IPS-18a (cell line): ENCODE measurements at regions not wholly inside any gene's neighbourhood (a gene's known extent, or its start where the extent isn't known, plus 50 kb on each side); places are given as distances from the start of the nearest gene placed in this dataset.

Experiments used
- H3K27ac ChIP-seq: one replicate; pipeline ENCODE4 v1.5.1; 2013; ENCODE audit warnings: low read length
- H3K27me3 ChIP-seq: one replicate; pipeline ENCODE4 v1.6.1; 2013; ENCODE audit warnings: mild to moderate bottlenecking, low read length; ENCODE audit not compliant: control insufficient read depth, insufficient read depth
- H3K36me3 ChIP-seq: one replicate; pipeline ENCODE4 v1.6.1; 2013; ENCODE audit warnings: low read depth, low read length; ENCODE audit not compliant: control insufficient read depth
- H3K4me1 ChIP-seq: one replicate; pipeline ENCODE4 v1.6.1; 2013; ENCODE audit warnings: low read depth, low read length; ENCODE audit not compliant: control insufficient read depth
- H3K4me3 ChIP-seq: one replicate; pipeline ENCODE4 v1.5.1; 2013; ENCODE audit warnings: low read length
- H3K9ac ChIP-seq: one replicate; pipeline ENCODE4 v1.6.1; 2013; ENCODE audit warnings: mild to moderate bottlenecking, low read length, moderate library complexity
- H3K9me3 ChIP-seq: one replicate; pipeline ENCODE4 v1.6.1; 2013; ENCODE audit warnings: low read depth, low read length; ENCODE audit not compliant: control insufficient read depth

DNA sequence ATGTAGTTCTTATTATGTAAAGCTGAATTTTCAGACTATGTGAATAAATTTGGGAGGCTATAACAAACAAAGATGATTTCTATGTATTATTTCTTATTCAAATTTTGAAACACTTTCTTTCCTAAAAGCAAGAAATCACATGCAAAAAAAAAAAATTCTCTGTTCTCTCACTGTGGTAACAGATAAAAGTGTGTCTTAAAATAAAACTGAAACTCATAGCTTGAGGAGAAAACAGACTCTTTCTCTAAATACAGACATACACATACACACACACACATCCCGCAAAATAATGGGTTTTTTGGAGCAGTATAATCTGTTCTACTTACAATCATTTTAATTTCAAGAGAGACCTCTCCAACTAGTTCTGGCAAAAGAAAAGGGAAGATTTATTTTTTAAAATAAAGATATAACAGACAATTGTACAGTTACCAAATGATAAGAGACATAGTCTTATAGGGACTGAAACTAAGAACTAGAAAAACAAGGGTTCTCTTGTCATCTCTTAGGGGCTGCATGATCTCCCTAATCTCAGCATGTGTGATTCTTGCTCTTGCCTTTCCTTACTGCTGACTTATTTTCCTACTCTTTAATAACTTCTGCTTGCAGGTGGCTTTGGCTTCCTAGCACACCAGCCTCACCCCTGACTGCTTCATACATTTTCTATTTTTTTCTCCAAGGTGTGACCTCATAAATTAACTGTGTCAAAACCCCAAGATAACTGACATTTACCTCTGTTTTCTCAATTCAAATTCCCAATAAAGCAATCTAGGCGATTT is 483.5 kb upstream of the POT1 start:
- Histone ChIP-seq H3K27me3 (no peaks in the 10 kb centered on the region), H3K9ac (no peak overlapping the region), H3K27ac (no peak overlapping the region), H3K4me1 (no peaks in the 10 kb centered on the region), H3K36me3 (no peaks in the 10 kb centered on the region), H3K9me3 (no peaks in the 10 kb centered on the region), H3K4me3 (no peak overlapping the region)

DNA sequence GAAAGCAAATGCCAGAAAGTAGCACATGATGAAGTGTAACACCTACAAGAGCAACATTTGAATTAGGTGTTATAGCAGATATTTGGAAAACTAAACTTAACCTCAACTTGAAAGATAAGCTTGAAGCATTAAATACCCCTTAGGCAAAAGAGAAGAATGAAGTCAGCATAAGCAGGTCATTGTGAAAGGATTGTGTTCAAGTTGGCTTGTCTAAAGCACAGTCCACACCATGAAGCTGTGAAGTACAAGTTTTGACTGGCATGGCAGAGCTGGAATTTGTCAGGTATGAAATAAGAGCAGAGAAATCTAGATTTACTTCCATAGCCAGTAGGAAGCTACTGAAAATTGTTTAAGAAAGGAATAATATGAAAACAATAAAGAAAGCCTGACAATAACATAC is 480.3 kb upstream of the POT1 start:
- H3K27ac ChIP-seq = no peak overlapping the region

DNA sequence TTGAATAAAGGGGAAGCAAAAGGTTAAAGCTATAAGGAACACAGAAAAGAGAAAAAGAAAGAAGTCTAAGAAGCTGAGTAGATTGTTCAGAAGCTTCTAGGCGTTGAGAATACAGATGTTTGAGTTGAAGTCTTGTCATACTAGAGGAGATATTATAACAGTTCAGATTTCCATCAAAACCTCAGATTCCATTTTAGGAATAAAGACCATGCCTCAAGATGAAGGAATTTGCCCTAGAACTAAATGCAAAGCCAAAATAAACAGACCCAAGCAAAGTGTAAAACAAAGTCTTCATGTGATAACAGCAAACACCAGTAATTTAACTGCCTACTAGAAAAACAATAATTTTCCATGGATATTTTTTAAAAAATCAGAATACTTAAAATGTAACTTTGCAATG is 476.5 kb upstream of the POT1 start:
- Histone ChIP-seq H3K9ac (no peak overlapping the region), H3K27ac (no peak overlapping the region), H3K9me3 (no peaks in the 10 kb centered on the region), H3K4me1 (no peaks in the 10 kb centered on the region), H3K27me3 (no peaks in the 10 kb centered on the region), H3K36me3 (no peaks in the 10 kb centered on the region), H3K4me3 (no peak overlapping the region)

More for the DNA sequence above, 480.3 kb upstream of the POT1 start:
- no peaks in the 10 kb centered on the region for H3K4me1 ChIP-seq
- H3K9me3 ChIP-seq = no peaks in the 10 kb centered on the region
- H3K4me3 ChIP-seq = no peak overlapping the region
- no peak overlapping the region for H3K9ac ChIP-seq
- no peaks in the 10 kb centered on the region for H3K27me3 ChIP-seq
- no peaks in the 10 kb centered on the region for H3K36me3 ChIP-seq

DNA sequence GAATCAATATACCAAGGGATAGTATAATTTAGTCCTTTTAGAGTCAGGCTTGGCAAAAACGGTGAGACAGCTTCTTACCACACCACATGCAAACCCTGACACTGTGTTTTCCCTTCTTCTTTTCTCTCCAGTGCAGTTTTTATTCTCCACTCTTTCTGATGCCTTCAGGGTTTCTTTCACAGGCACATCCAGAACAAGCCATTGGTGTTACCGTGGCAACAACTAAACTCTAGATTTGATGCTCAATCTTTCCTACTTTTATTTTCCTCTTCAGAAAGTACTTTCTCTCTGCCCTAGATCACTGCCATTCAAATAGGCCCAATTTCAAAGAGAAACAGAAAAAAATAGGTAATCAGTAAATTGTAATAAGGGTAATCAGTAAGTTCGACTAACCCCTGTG is 469.8 kb upstream of the POT1 start:
- Histone ChIP-seq H3K27me3 (no peaks in the 10 kb centered on the region), H3K9me3 (no peaks in the 10 kb centered on the region), H3K4me1 (no peaks in the 10 kb centered on the region), H3K36me3 (no peaks in the 10 kb centered on the region), H3K9ac (no peak overlapping the region), H3K27ac (no peak overlapping the region), H3K4me3 (no peak overlapping the region)

DNA sequence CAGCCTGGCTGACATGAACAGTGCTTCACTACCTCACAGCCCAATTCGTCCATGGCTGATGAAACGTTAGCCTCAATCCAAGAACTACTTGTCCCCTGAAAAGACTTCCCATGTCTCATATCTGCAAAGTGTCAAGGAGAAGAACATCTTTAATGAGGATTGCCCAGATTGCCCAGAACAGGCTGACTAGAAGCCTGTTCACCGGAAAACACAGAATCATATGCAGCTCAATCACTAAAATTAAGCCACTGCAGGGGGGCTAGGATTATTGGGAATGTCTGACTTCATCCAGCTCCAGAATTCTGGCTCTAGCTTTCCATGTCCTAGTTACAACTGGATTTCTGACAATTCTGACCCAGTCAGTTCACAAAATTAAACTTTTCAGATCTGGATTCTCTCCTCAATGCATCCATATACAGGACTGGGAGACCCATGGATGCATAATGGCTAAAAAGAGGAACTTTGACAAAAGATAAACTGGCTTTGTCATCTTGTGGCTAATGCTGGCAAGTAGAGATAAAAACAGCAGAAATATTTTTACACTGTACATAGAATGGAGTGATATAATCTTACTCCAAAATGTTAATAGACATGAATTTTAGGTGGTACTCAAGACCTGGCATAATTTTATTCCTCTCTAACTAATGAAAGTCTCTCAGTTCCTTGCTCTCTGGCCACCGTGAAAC is 467.0 kb upstream of the POT1 start:
- H3K9ac ChIP-seq = no peak overlapping the region
- no peaks in the 10 kb centered on the region for H3K27me3 ChIP-seq
- no peak overlapping the region for H3K27ac ChIP-seq
- no peaks in the 10 kb centered on the region for H3K36me3 ChIP-seq
- H3K9me3 ChIP-seq = no peaks in the 10 kb centered on the region
- no peaks in the 10 kb centered on the region for H3K4me1 ChIP-seq
- no peak overlapping the region for H3K4me3 ChIP-seq

DNA sequence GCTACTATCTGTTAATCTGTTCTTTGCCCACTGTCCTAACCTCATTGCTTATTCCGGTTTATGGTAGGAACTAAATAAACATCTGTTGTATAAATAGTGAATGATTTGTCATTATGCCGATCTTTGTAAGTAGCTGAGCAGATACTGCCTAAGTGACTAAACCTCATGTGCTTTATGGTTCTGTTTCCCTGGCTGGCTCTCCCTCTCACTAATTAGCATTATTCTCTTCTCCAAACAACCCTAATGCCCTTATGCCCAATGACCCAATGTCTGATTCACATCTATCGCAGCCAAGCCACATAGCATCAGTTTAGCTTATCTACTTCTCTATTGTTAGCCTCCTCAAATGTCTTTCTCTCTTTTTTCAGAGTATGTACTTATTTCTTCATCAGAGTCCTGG is 462.3 kb upstream of the POT1 start:
- Histone ChIP-seq H3K36me3 (no peaks in the 10 kb centered on the region), H3K9me3 (no peaks in the 10 kb centered on the region), H3K4me1 (no peaks in the 10 kb centered on the region), H3K4me3 (no peak overlapping the region), H3K27ac (no peak overlapping the region), H3K27me3 (no peaks in the 10 kb centered on the region), H3K9ac (no peak overlapping the region)

DNA sequence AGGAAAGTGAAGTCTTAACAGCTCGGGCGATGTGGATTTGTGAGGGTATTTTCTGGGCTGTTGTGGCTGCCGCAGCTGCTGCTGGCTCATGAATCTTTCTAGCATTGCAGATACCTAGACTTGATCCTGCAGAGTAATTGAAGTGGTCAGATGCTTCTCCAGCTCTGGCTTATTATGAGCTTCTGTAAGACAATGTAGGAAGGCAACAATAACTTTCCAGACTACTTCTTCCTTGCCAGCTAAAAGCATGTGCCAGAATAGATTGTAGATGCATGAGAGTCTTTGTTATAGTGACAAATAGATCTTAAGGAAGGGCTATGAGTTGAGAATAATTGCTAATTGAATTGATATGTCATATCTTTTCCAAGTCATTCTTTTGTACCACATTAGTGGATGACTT is 461.4 kb upstream of the POT1 start:
- Histone ChIP-seq H3K9me3 (no peaks in the 10 kb centered on the region), H3K27ac (no peak overlapping the region), H3K27me3 (no peaks in the 10 kb centered on the region), H3K4me3 (no peak overlapping the region), H3K4me1 (no peaks in the 10 kb centered on the region), H3K9ac (no peak overlapping the region), H3K36me3 (no peaks in the 10 kb centered on the region)

DNA sequence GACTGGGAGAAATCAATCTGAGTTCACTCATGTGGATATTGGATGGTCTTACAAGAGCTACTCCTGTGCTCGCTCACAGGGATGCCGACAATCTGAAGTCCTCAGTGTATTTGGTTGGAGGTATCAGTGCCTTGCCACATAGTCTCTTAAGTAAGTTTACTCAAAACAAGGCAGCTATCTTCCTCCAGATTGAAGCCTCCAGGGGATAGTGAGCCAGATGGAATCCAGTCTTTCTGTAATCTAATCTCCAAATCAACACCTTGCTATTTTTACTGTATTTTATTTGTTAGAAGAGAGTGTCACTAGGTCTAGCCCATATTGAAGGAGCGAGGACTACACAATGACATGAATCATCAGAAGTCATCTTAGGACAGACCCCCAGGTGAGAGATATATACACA is 456.6 kb upstream of the POT1 start:
- no peaks in the 10 kb centered on the region for H3K4me1 ChIP-seq
- H3K36me3 ChIP-seq = no peaks in the 10 kb centered on the region
- no peak overlapping the region for H3K4me3 ChIP-seq
- H3K9me3 ChIP-seq = no peaks in the 10 kb centered on the region
- no peak overlapping the region for H3K9ac ChIP-seq
- H3K27ac ChIP-seq = no peak overlapping the region
- H3K27me3 ChIP-seq = no peaks in the 10 kb centered on the region

DNA sequence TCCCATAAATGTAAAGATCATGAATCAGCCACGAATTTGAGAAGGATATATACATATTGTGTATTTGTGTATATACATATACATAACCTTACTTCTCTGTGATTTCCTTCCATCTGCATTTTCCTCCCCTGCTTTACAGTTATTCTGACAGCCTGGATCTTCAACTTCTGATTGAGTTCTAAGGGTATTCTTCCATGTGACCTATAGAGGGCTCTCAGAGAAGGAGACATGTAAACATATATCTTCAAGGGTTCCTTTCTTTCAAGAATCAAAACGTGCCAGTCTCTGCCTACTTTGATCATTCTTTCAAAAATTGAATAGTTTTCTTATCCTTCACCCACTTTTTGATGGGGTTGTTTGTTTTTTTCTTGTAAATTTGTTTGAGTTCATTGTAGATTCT is 453.7 kb upstream of the POT1 start:
- Histone ChIP-seq H3K4me3 (no peak overlapping the region), H3K9ac (no peak overlapping the region), H3K36me3 (no peaks in the 10 kb centered on the region), H3K27ac (no peak overlapping the region), H3K9me3 (no peaks in the 10 kb centered on the region), H3K4me1 (no peaks in the 10 kb centered on the region), H3K27me3 (no peaks in the 10 kb centered on the region)

DNA sequence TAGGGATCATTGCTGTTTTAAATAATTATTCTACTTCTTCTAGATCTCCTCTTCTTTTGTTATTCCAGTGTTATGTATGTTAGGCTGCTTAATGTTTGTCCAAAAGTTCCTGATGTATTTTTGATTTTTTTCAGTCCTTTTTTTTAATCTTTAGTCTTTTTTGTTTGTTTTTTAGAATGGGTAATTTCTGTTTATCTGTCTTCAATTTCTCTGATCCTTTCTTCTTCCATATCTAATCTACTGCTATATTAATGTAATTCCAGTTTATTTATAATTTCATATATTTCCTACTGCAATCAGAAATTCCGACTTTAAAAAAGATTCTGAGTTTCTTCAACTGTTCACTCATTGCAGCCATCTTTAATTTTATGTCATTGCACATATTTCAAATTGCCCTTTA is 452.8 kb upstream of the POT1 start:
- Histone ChIP-seq H3K27me3 (no peaks in the 10 kb centered on the region), H3K27ac (no peak overlapping the region), H3K4me3 (no peak overlapping the region), H3K36me3 (no peaks in the 10 kb centered on the region), H3K9ac (no peak overlapping the region), H3K9me3 (no peaks in the 10 kb centered on the region), H3K4me1 (no peaks in the 10 kb centered on the region)

DNA sequence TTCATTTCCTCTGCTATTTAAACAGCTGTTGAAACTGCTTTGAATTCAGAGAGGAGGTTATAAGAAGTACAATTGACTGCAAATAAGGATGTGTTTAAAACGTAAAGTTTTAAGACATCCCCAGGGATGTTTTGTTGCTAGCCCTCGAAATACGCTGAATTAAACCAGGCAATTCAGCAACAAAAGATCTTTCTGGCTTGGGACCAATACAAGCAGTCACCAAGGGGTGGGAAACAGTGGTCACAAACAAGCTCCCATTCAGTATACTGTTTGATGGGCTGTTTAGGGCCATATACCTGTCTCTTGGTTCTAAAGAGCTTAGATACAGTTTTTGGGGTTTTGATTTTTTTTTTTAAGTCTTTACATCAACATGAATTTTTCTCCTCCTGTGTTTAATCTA is 446.3 kb upstream of the POT1 start:
- Histone ChIP-seq H3K9me3 (no peaks in the 10 kb centered on the region), H3K4me3 (no peak overlapping the region), H3K27ac (no peak overlapping the region), H3K36me3 (no peaks in the 10 kb centered on the region), H3K27me3 (no peaks in the 10 kb centered on the region), H3K4me1 (no peaks in the 10 kb centered on the region), H3K9ac (no peak overlapping the region)

DNA sequence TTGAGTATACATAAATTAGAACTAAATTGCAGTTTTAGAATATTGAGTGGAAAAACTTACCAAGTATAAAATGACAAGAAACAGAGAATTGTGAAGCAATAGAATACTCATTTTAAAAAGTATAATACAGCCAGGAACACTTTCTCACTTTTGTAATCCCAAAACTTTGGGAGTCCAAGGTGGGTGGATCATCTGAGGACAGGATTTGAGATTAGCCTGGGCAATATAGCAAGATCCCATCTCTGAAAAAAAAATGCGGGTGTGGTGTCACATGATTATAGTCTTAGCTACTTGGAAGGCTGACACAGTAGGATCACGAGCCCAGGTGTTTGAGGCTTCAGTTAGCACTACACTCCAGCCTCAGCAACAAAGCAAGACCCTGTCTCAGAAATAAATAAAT is 440.9 kb upstream of the POT1 start:
- no peak overlapping the region for H3K9ac ChIP-seq
- no peaks in the 10 kb centered on the region for H3K9me3 ChIP-seq
- no peaks in the 10 kb centered on the region for H3K36me3 ChIP-seq
- H3K4me3 ChIP-seq = no peak overlapping the region
- H3K4me1 ChIP-seq = no peaks in the 10 kb centered on the region
- H3K27ac ChIP-seq = no peak overlapping the region
- no peaks in the 10 kb centered on the region for H3K27me3 ChIP-seq
